CD4-positive, CD25-positive, alpha-beta regulatory T cell (primary cell): ENCODE measurements at regions not wholly inside any gene's neighbourhood (a gene's known extent, or its start where the extent isn't known, plus 50 kb on each side); places are given as distances from the start of the nearest gene placed in this dataset.
"Not testable (repeated sequence)": the region's sequence is repeated elsewhere in the genome, so short reads cannot be mapped to it uniquely, and the experiment has no call there.

ENCODE experiments used
- ATAC-seq, 2 donors: fragments of 150-1000 bp; cut with Tn5 transposase; one replicate each; pipeline ENCODE4 v1.10.0; 2021; ENCODE audit warnings: low read depth in 2 of 2, moderate number of reproducible peaks in 2 of 2, moderate library complexity in 1 of 2
- DNase-seq, 3 donors: peaks; one replicate each; pipeline versions ENCODE4 v3.0.0 to v3.0.0-alpha.2; 2012 to 2022; ENCODE audit warnings: mixed read lengths in 1 of 3
- H3K27ac ChIP-seq: one replicate; pipeline ENCODE4 v1.7.0; 2013; ENCODE audit warnings: mild to moderate bottlenecking, low read length; ENCODE audit not compliant: insufficient read depth, poor library complexity, severe bottlenecking
- H3K27me3 ChIP-seq: one replicate; pipeline ENCODE4 v1.7.0; 2013; ENCODE audit warnings: low read length; ENCODE audit not compliant: control insufficient read depth, insufficient read depth
- H3K36me3 ChIP-seq: one replicate; pipeline ENCODE4 v1.7.0; 2013; ENCODE audit warnings: mild to moderate bottlenecking, low read length, moderate library complexity; ENCODE audit not compliant: control insufficient read depth, insufficient read depth
- H3K4me1 ChIP-seq: 2 replicates; pipeline ENCODE4 v1.7.0; 2013; ENCODE audit warnings: mild to moderate bottlenecking, low read length; ENCODE audit not compliant: insufficient read depth, control insufficient read depth, poor library complexity, severe bottlenecking
- H3K4me3 ChIP-seq: one replicate; pipeline ENCODE4 v1.7.0; 2013; ENCODE audit warnings: low read depth, mild to moderate bottlenecking, low read length, moderate library complexity
- H3K9me3 ChIP-seq, 2 experiments: 1 replicate in 1 of 2; 2 replicates in 1 of 2; pipeline ENCODE4 v1.7.0; 2013; ENCODE audit warnings: low read length in 2 of 2, mild to moderate bottlenecking in 1 of 2, moderate library complexity in 1 of 2; ENCODE audit not compliant: control insufficient read depth in 2 of 2
- H3K27ac Mint-ChIP-seq, 3 donors: one replicate each; pipeline ENCODE4 v1.8.0; 2020 to 2022; ENCODE audit warnings: mild to moderate bottlenecking in 3 of 3, mixed read lengths in 3 of 3, moderate library complexity in 2 of 3
- H3K27me3 Mint-ChIP-seq: one replicate; pipeline ENCODE4 v1.8.0; 2022; ENCODE audit warnings: mild to moderate bottlenecking, mixed read lengths
- H3K36me3 Mint-ChIP-seq: one replicate; pipeline ENCODE4 v1.8.0; 2020; ENCODE audit warnings: mixed read lengths
- H3K4me1 Mint-ChIP-seq, 4 donors: one replicate each; pipeline ENCODE4 v1.8.0; 2020 to 2022; ENCODE audit warnings: mixed read lengths in 4 of 4, mild to moderate bottlenecking in 1 of 4
- H3K4me3 Mint-ChIP-seq, 4 donors: one replicate each; pipeline ENCODE4 v1.8.0; 2020 to 2022; ENCODE audit warnings: mild to moderate bottlenecking in 4 of 4, mixed read lengths in 4 of 4, moderate library complexity in 3 of 4
- H3K9me3 Mint-ChIP-seq, 7 donors: one replicate each; pipeline ENCODE4 v1.8.0; 2020 to 2022; ENCODE audit warnings: mixed read lengths in 7 of 7, mild to moderate bottlenecking in 3 of 7, moderate library complexity in 2 of 7

- H3K27me3 Mint-ChIP-seq, H3K9me3 ChIP-seq, H3K4me1 Mint-ChIP-seq, H3K4me3 Mint-ChIP-seq, H3K36me3 ChIP-seq, DNase-seq, H3K27ac Mint-ChIP-seq, H3K27ac ChIP-seq, H3K9me3 Mint-ChIP-seq, H3K4me1 ChIP-seq, ATAC-seq, H3K36me3 Mint-ChIP-seq, H3K27me3 ChIP-seq, H3K4me3 ChIP-seq: not testable (repeated sequence)
Observed at GRCh38 chr16:88149158-88149603, 197.9 kb downstream of the BANP start.

- H3K4me1 ChIP-seq, H3K4me3 Mint-ChIP-seq, H3K36me3 Mint-ChIP-seq, H3K36me3 ChIP-seq, DNase-seq, H3K27ac Mint-ChIP-seq, H3K4me3 ChIP-seq, ATAC-seq, H3K27ac ChIP-seq, H3K9me3 ChIP-seq, H3K27me3 Mint-ChIP-seq, H3K27me3 ChIP-seq, H3K4me1 Mint-ChIP-seq, H3K9me3 Mint-ChIP-seq: not testable (repeated sequence)
Observed at GRCh38 chr16:88149663-88150062, 198.4 kb downstream of the BANP start.

- ATAC-seq, H3K27me3 Mint-ChIP-seq, H3K9me3 Mint-ChIP-seq, H3K27ac ChIP-seq, H3K4me1 Mint-ChIP-seq, H3K4me3 ChIP-seq, H3K36me3 ChIP-seq, H3K27ac Mint-ChIP-seq, H3K36me3 Mint-ChIP-seq, H3K27me3 ChIP-seq, H3K4me3 Mint-ChIP-seq, DNase-seq, H3K9me3 ChIP-seq, H3K4me1 ChIP-seq: not testable (repeated sequence)
Observed at GRCh38 chr16:88150456-88151128, 199.4 kb downstream of the BANP start.

GRCh38 chr16:88151129-88151499, 199.9 kb downstream of the BANP start:
- H3K4me3 ChIP-seq, H3K4me1 ChIP-seq, H3K27me3 Mint-ChIP-seq, H3K27ac ChIP-seq, DNase-seq, H3K4me3 Mint-ChIP-seq, ATAC-seq, H3K36me3 Mint-ChIP-seq, H3K27ac Mint-ChIP-seq, H3K27me3 ChIP-seq, H3K9me3 ChIP-seq, H3K9me3 Mint-ChIP-seq, H3K4me1 Mint-ChIP-seq, H3K36me3 ChIP-seq: not testable (repeated sequence)

- H3K36me3 ChIP-seq, H3K4me1 ChIP-seq, ATAC-seq, H3K27ac ChIP-seq, H3K36me3 Mint-ChIP-seq, H3K9me3 ChIP-seq, H3K27me3 Mint-ChIP-seq, H3K9me3 Mint-ChIP-seq, H3K4me3 ChIP-seq, H3K4me3 Mint-ChIP-seq, H3K27ac Mint-ChIP-seq, DNase-seq, H3K27me3 ChIP-seq, H3K4me1 Mint-ChIP-seq: not testable (repeated sequence)
Observed at GRCh38 chr16:88151859-88152843, 200.9 kb downstream of the BANP start.

- not testable (repeated sequence) for H3K36me3 ChIP-seq, DNase-seq, H3K27ac Mint-ChIP-seq, H3K36me3 Mint-ChIP-seq, H3K9me3 Mint-ChIP-seq, H3K9me3 ChIP-seq, H3K4me3 Mint-ChIP-seq, H3K4me1 Mint-ChIP-seq, H3K27me3 ChIP-seq, H3K4me3 ChIP-seq, H3K4me1 ChIP-seq, ATAC-seq, H3K27me3 Mint-ChIP-seq, H3K27ac ChIP-seq
Observed at GRCh38 chr16:88152879-88153278, 201.6 kb downstream of the BANP start.

GRCh38 chr16:88153516-88153915, 202.3 kb downstream of the BANP start:
- not testable (repeated sequence) for H3K27me3 ChIP-seq, DNase-seq, ATAC-seq, H3K4me3 Mint-ChIP-seq, H3K4me1 Mint-ChIP-seq, H3K9me3 Mint-ChIP-seq, H3K36me3 ChIP-seq, H3K4me3 ChIP-seq, H3K27ac Mint-ChIP-seq, H3K36me3 Mint-ChIP-seq, H3K27ac ChIP-seq, H3K27me3 Mint-ChIP-seq, H3K4me1 ChIP-seq, H3K9me3 ChIP-seq

GRCh38 chr16:88154886-88155285, 203.7 kb downstream of the BANP start:
- H3K9me3 Mint-ChIP-seq, result not testable (repeated sequence)

More at GRCh38 chr16:88154886-88155285, 203.7 kb downstream of the BANP start:
- not testable (repeated sequence) for ATAC-seq, H3K4me1 ChIP-seq, H3K27ac ChIP-seq, H3K27me3 ChIP-seq, H3K9me3 ChIP-seq, H3K4me3 Mint-ChIP-seq, H3K27ac Mint-ChIP-seq, H3K4me1 Mint-ChIP-seq, H3K36me3 Mint-ChIP-seq, H3K27me3 Mint-ChIP-seq, H3K36me3 ChIP-seq, H3K4me3 ChIP-seq, DNase-seq
